ENCODE measurements at regions not wholly inside any gene's neighbourhood (a gene's known extent, or its start where the extent isn't known, plus 50 kb on each side); places are given as distances from the start of the nearest gene placed in this dataset.

- DNase-seq (no peak), ATAC-seq (ENCODE audit: low FRiP score) (no peak)
- Histone ChIP-seq H3K36me3 (ENCODE audit: control insufficient read depth in 1 of 2, insufficient read depth in 2 of 2, low read length in 1 of 2) (no peaks in the 10 kb centered on the region), H3K4me3 (ENCODE audit: low read length in 2 of 2) (no peak overlapping the region), H3K9me3 (ENCODE audit: control insufficient read depth, low read length) (peaks cover 2% of the 10 kb centered on the region), H3K27ac (ENCODE audit: low read depth in 1 of 2, low read length in 2 of 2) (no peak overlapping the region), H3K27me3 (ENCODE audit: control insufficient read depth in 1 of 2, insufficient read depth in 2 of 2, low read length in 1 of 2) (no peaks in the 10 kb centered on the region), H3K4me1 (ENCODE audit: control insufficient read depth in 1 of 2, insufficient read depth in 2 of 2, low read length in 2 of 2) (no peaks in the 10 kb centered on the region)
- intact Hi-C loops (cut with DNase I), result no loop called here
- WGBS, 2 donors, result 81 to 86% methylated on average over 3 of the region's 3 CpGs
Observed at GRCh38 chr12:102571889-102572288, 91.5 kb upstream of the IGF1 start.

- ATAC-seq (ENCODE audit: low FRiP score), result no peak
- whole genome bisulfite sequencing, 2 donors, result 90 to 91% methylated on average over 2 of the region's 2 CpGs
- Histone ChIP-seq H3K9me3 (ENCODE audit: control insufficient read depth, low read length) (peaks cover 3% of the 10 kb centered on the region), H3K4me3 (ENCODE audit: low read length in 2 of 2) (no peak overlapping the region), H3K36me3 (ENCODE audit: control insufficient read depth in 1 of 2, insufficient read depth in 2 of 2, low read length in 1 of 2) (no peaks in the 10 kb centered on the region), H3K27ac (ENCODE audit: low read depth in 1 of 2, low read length in 2 of 2) (no peak overlapping the region), H3K4me1 (ENCODE audit: control insufficient read depth in 1 of 2, insufficient read depth in 2 of 2, low read length in 2 of 2) (no peaks in the 10 kb centered on the region), H3K27me3 (ENCODE audit: control insufficient read depth in 1 of 2, insufficient read depth in 2 of 2, low read length in 1 of 2) (no peaks in the 10 kb centered on the region)
- no peak for DNase-seq
- intact Hi-C loops (cut with DNase I), result no loop called here
Observed at GRCh38 chr12:102570256-102570655, 89.9 kb upstream of the IGF1 start.

GRCh38 chr12:102569803-102570202, 89.4 kb upstream of the IGF1 start:
- no peak for ATAC-seq (ENCODE audit: low FRiP score)
- Histone ChIP-seq H3K4me3 (ENCODE audit: low read length in 2 of 2) (no peak overlapping the region), H3K27ac (ENCODE audit: low read depth in 1 of 2, low read length in 2 of 2) (no peak overlapping the region), H3K4me1 (ENCODE audit: control insufficient read depth in 1 of 2, insufficient read depth in 2 of 2, low read length in 2 of 2) (no peaks in the 10 kb centered on the region), H3K9me3 (ENCODE audit: control insufficient read depth, low read length) (peaks cover 6% of the 10 kb centered on the region), H3K36me3 (ENCODE audit: control insufficient read depth in 1 of 2, insufficient read depth in 2 of 2, low read length in 1 of 2) (no peaks in the 10 kb centered on the region), H3K27me3 (ENCODE audit: control insufficient read depth in 1 of 2, insufficient read depth in 2 of 2, low read length in 1 of 2) (no peaks in the 10 kb centered on the region)
- intact Hi-C loops (cut with DNase I), result no loop called here
- no peak for DNase-seq
- 64 to 74% methylated on average over 1 of the region's 1 CpG for WGBS, 2 donors

GRCh38 chr12:102568276-102568675, 87.9 kb upstream of the IGF1 start:
- Histone ChIP-seq H3K27ac (ENCODE audit: low read depth in 1 of 2, low read length in 2 of 2) (no peak overlapping the region), H3K4me3 (ENCODE audit: low read length in 2 of 2) (no peak overlapping the region), H3K27me3 (ENCODE audit: control insufficient read depth in 1 of 2, insufficient read depth in 2 of 2, low read length in 1 of 2) (no peaks in the 10 kb centered on the region), H3K9me3 (ENCODE audit: control insufficient read depth, low read length) (peaks cover 4% of the 10 kb centered on the region), H3K4me1 (ENCODE audit: control insufficient read depth in 1 of 2, insufficient read depth in 2 of 2, low read length in 2 of 2) (no peaks in the 10 kb centered on the region), H3K36me3 (ENCODE audit: control insufficient read depth in 1 of 2, insufficient read depth in 2 of 2, low read length in 1 of 2) (no peaks in the 10 kb centered on the region)
- DNase-seq (no peak), ATAC-seq (ENCODE audit: low FRiP score) (no peak)
- intact Hi-C loops (cut with DNase I), result no loop called here
- WGBS, 2 donors, result 43 to 48% methylated on average over 4 of the region's 4 CpGs

- Histone ChIP-seq H3K27ac (ENCODE audit: low read depth in 1 of 2, low read length in 2 of 2) (no peak overlapping the region), H3K4me3 (ENCODE audit: low read length in 2 of 2) (no peak overlapping the region), H3K36me3 (ENCODE audit: control insufficient read depth in 1 of 2, insufficient read depth in 2 of 2, low read length in 1 of 2) (no peaks in the 10 kb centered on the region), H3K4me1 (ENCODE audit: control insufficient read depth in 1 of 2, insufficient read depth in 2 of 2, low read length in 2 of 2) (no peaks in the 10 kb centered on the region), H3K9me3 (ENCODE audit: control insufficient read depth, low read length) (peaks cover 4% of the 10 kb centered on the region), H3K27me3 (ENCODE audit: control insufficient read depth in 1 of 2, insufficient read depth in 2 of 2, low read length in 1 of 2) (no peaks in the 10 kb centered on the region)
- intact Hi-C loops (cut with DNase I), result no loop called here
- ATAC-seq (ENCODE audit: low FRiP score) (no peak), DNase-seq (no peak)
- 44 to 58% methylated on average over 6 of the region's 6 CpGs for WGBS, 2 donors
Observed at GRCh38 chr12:102567031-102567985, 86.9 kb upstream of the IGF1 start.

- H3K36me3 ChIP-seq (ENCODE audit: control insufficient read depth in 1 of 2, insufficient read depth in 2 of 2, low read length in 1 of 2), result no peaks in the 10 kb centered on the region
- WGBS, 2 donors, result 78 to 86% methylated on average over 3 of the region's 3 CpGs
- DNase-seq, result no peak
Observed at GRCh38 chr12:102565555-102565954, 85.2 kb upstream of the IGF1 start.

GRCh38 chr12:102564026-102564425, 83.7 kb upstream of the IGF1 start:
- intact Hi-C loops (cut with DNase I), result no loop called here
- Histone ChIP-seq H3K9me3 (ENCODE audit: control insufficient read depth, low read length) (peaks cover 4% of the 10 kb centered on the region), H3K36me3 (ENCODE audit: control insufficient read depth in 1 of 2, insufficient read depth in 2 of 2, low read length in 1 of 2) (no peaks in the 10 kb centered on the region), H3K4me1 (ENCODE audit: control insufficient read depth in 1 of 2, insufficient read depth in 2 of 2, low read length in 2 of 2) (no peaks in the 10 kb centered on the region), H3K27me3 (ENCODE audit: control insufficient read depth in 1 of 2, insufficient read depth in 2 of 2, low read length in 1 of 2) (no peaks in the 10 kb centered on the region), H3K27ac (ENCODE audit: low read depth in 1 of 2, low read length in 2 of 2) (no peak overlapping the region), H3K4me3 (ENCODE audit: low read length in 2 of 2) (no peak overlapping the region)
- ATAC-seq (ENCODE audit: low FRiP score) (no peak), DNase-seq (no peak)
- WGBS, 2 donors, result 66 to 75% methylated on average over 4 of the region's 4 CpGs

More at GRCh38 chr12:102565555-102565954, 85.2 kb upstream of the IGF1 start:
- Histone ChIP-seq H3K27ac (ENCODE audit: low read depth in 1 of 2, low read length in 2 of 2) (no peak overlapping the region), H3K4me3 (ENCODE audit: low read length in 2 of 2) (no peak overlapping the region), H3K9me3 (ENCODE audit: control insufficient read depth, low read length) (peaks cover 4% of the 10 kb centered on the region), H3K4me1 (ENCODE audit: control insufficient read depth in 1 of 2, insufficient read depth in 2 of 2, low read length in 2 of 2) (no peaks in the 10 kb centered on the region), H3K27me3 (ENCODE audit: control insufficient read depth in 1 of 2, insufficient read depth in 2 of 2, low read length in 1 of 2) (no peaks in the 10 kb centered on the region)
- ATAC-seq (ENCODE audit: low FRiP score), result no peak
- intact Hi-C loops (cut with DNase I), result no loop called here

GRCh38 chr12:102562836-102563425, 82.6 kb upstream of the IGF1 start:
- H3K27me3 ChIP-seq (ENCODE audit: control insufficient read depth in 1 of 2, insufficient read depth in 2 of 2, low read length in 1 of 2), result no peaks in the 10 kb centered on the region
- intact Hi-C loops (cut with DNase I), result no loop called here
- no peak overlapping the region for H3K27ac ChIP-seq (ENCODE audit: low read depth in 1 of 2, low read length in 2 of 2)
- ATAC-seq (ENCODE audit: low FRiP score) (no peak), DNase-seq (no peak)
- WGBS, 2 donors, result 10 to 18% methylated on average over 2 of the region's 2 CpGs
- H3K4me3 ChIP-seq (ENCODE audit: low read length in 2 of 2), result no peak overlapping the region
- no peaks in the 10 kb centered on the region for H3K4me1 ChIP-seq (ENCODE audit: control insufficient read depth in 1 of 2, insufficient read depth in 2 of 2, low read length in 2 of 2)
- peaks cover 4% of the 10 kb centered on the region for H3K9me3 ChIP-seq (ENCODE audit: control insufficient read depth, low read length)
- no peaks in the 10 kb centered on the region for H3K36me3 ChIP-seq (ENCODE audit: control insufficient read depth in 1 of 2, insufficient read depth in 2 of 2, low read length in 1 of 2)

GRCh38 chr12:102551186-102551585, 70.8 kb upstream of the IGF1 start:
- Histone ChIP-seq H3K9me3 (ENCODE audit: control insufficient read depth, low read length) (no peaks in the 10 kb centered on the region), H3K27me3 (ENCODE audit: control insufficient read depth in 1 of 2, insufficient read depth in 2 of 2, low read length in 1 of 2) (no peaks in the 10 kb centered on the region), H3K36me3 (ENCODE audit: control insufficient read depth in 1 of 2, insufficient read depth in 2 of 2, low read length in 1 of 2) (no peaks in the 10 kb centered on the region), H3K4me1 (ENCODE audit: control insufficient read depth in 1 of 2, insufficient read depth in 2 of 2, low read length in 2 of 2) (no peaks in the 10 kb centered on the region), H3K27ac (ENCODE audit: low read depth in 1 of 2, low read length in 2 of 2) (no peak overlapping the region), H3K4me3 (ENCODE audit: low read length in 2 of 2) (no peak overlapping the region)
- intact Hi-C loops (cut with DNase I), result no loop called here
- no peak for DNase-seq
- 83 to 97% methylated on average over 2 of the region's 2 CpGs for WGBS, 2 donors
- ATAC-seq (ENCODE audit: low FRiP score), result no peak
